Testis (tissue), 2 donors: ENCODE measurements at regions not wholly inside any gene's neighbourhood (a gene's known extent, or its start where the extent isn't known, plus 50 kb on each side); places are given as distances from the start of the nearest gene placed in this dataset.

Source experiments
- DNase-seq: peaks from one replicate; pipeline ENCODE4 v3.0.0-alpha.2; 2019
- H3K27ac ChIP-seq, 2 donors: fragments of 200-600 bp; sonication (generic); one replicate each; pipeline ENCODE4 v1.5.1; 2019
- H3K27me3 ChIP-seq: fragments of 200-600 bp; sonication (generic); one replicate; pipeline ENCODE4 v1.5.1; 2019
- H3K36me3 ChIP-seq: fragments of 200-600 bp; sonication (generic); one replicate; pipeline ENCODE4 v1.5.1; 2017; ENCODE audit warnings: low read depth; ENCODE audit errors: missing control alignments
- H3K4me1 ChIP-seq: fragments of 200-600 bp; sonication (generic); one replicate; pipeline ENCODE4 v1.5.1; 2019
- H3K4me3 ChIP-seq, 2 donors: fragments of 200-600 bp; sonication (generic); one replicate each; pipeline ENCODE4 v1.5.1; 2017 to 2019
- H3K9me3 ChIP-seq: fragments of 200-600 bp; sonication (generic); one replicate; pipeline ENCODE4 v1.5.1; 2017
- POLR2A ChIP-seq: fragments of 450-650 bp; IDR thresholded peaks from one replicate; pipeline ENCODE4 v1.6.1; 2017; ENCODE audit warnings: antibody characterized with exemption, mild to moderate bottlenecking, moderate library complexity
- WGBS, 2 donors: methylation state at CpG; one replicate each; pipeline ENCODE4 v1.1.5; 2018; 5-methylcytosine and 5-hydroxymethylcytosine counted together
- intact Hi-C: fragments of 100-400 bp; cut with DNase I; formaldehyde crosslinking; loops from one replicate; pipeline ENCODE4 v1.15.1; 2023; ENCODE audit warnings: low total_unique reads
- TF ChIP-seq, protein P1 (sequence below), 3 experiments: fragments of 450-650 bp in 2 of 3; fragments of 200-600 bp in 1 of 3; sonication (generic) in 1 of 3; IDR thresholded peaks; one replicate each; pipeline ENCODE4 v1.5.1; 2016 to 2019; ENCODE audit warnings: antibody characterized with exemption in 3 of 3, mild to moderate bottlenecking in 2 of 3, moderate library complexity in 1 of 3

- Histone ChIP-seq H3K9me3 (no peaks in the 10 kb centered on the region), H3K4me3 (no peak overlapping the region), H3K36me3 (no peaks in the 10 kb centered on the region), H3K27me3 (no peaks in the 10 kb centered on the region), H3K27ac (no peak overlapping the region), H3K4me1 (no peaks in the 10 kb centered on the region)
- intact Hi-C loops = no loop called here
- TF ChIP-seq, protein P1, sequence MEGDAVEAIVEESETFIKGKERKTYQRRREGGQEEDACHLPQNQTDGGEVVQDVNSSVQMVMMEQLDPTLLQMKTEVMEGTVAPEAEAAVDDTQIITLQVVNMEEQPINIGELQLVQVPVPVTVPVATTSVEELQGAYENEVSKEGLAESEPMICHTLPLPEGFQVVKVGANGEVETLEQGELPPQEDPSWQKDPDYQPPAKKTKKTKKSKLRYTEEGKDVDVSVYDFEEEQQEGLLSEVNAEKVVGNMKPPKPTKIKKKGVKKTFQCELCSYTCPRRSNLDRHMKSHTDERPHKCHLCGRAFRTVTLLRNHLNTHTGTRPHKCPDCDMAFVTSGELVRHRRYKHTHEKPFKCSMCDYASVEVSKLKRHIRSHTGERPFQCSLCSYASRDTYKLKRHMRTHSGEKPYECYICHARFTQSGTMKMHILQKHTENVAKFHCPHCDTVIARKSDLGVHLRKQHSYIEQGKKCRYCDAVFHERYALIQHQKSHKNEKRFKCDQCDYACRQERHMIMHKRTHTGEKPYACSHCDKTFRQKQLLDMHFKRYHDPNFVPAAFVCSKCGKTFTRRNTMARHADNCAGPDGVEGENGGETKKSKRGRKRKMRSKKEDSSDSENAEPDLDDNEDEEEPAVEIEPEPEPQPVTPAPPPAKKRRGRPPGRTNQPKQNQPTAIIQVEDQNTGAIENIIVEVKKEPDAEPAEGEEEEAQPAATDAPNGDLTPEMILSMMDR (IDR thresholded peaks at IDR 0.05) = no peak
- no peak for TF ChIP-seq POLR2A
- WGBS, 2 donors = 85 to 92% methylated on average over 3 of the region's 3 CpGs
- no peak for DNase-seq
These were observed 380.5 kb downstream of the IDS start for GRCh38 chrX:149124526-149125108.

DNA sequence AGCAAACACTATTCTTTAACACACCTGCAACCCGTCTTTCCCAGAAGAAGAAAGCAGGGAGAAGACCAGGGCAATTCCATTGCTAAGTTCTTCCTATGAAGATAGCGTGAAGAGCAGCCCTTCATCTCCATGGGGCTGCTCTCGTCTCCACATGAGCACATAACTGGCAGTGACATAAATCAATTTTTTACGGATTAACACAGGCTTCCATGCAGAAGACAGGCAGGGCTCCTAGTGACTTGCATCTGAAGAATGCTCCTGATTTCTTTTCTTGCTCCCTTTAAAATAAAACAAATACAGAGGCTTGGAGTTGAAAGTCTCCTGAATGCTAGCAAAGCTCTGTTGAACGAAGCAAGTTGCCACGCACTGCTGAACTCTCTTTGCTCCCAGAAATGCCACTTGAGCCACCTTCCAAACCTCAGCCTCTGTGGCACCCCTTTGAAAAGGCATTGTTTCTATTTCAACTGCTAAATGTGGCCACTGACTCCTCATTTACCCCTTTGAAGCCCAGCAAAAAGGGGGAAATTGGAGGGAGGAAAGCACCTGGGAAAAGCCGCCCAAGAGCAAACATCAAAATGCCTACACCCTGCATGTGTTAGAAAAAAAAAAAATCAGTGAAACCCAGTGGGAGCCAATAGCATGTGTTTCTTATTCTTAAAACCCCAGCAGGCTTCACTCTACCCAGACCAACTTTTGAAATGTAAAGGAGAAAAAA lies 383.7 kb downstream of the IDS start:
- whole genome bisulfite sequencing, 2 donors = 54 to 57% methylated on average over 4 to 7 of the region's 7 CpGs
- no peaks in the 10 kb centered on the region for H3K27me3 ChIP-seq
- no peak overlapping the region for H3K27ac ChIP-seq
- H3K9me3 ChIP-seq = no peaks in the 10 kb centered on the region
- intact Hi-C loops = no loop called here
- H3K4me1 ChIP-seq = no peaks in the 10 kb centered on the region
- no peak for DNase-seq
- H3K36me3 ChIP-seq = no peaks in the 10 kb centered on the region
- TF ChIP-seq, protein P1 (IDR thresholded peaks at IDR 0.05) = no peak
- TF ChIP-seq POLR2A = no peak
- no peak overlapping the region for H3K4me3 ChIP-seq

DNA sequence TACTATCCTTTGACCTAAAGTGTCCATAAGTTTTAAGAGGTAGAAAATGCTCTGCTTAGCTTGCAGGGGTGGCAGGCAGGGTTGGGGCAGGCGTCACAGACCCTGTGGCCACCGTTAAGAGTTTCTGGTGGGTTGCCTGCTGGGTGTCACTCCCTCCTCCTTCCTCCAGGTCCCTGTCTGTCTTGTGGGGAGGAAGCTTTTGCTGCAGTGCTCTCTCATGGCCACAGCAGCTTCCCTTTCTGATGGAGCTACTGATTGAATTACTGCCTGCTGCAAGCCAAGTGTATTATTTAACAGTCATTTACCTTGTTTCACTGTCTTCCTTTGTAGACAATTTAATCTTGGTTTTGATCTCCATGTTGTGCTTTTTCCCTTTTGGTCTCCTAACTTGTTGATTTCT lies 384.6 kb downstream of the IDS start:
- Histone ChIP-seq H3K27me3 (no peaks in the 10 kb centered on the region), H3K27ac (no peak overlapping the region), H3K4me1 (no peaks in the 10 kb centered on the region), H3K9me3 (no peaks in the 10 kb centered on the region), H3K4me3 (no peak overlapping the region), H3K36me3 (no peaks in the 10 kb centered on the region)
- no peak for DNase-seq
- intact Hi-C loops = no loop called here
- WGBS, 2 donors = 51 to 60% methylated on average over 2 of the region's 2 CpGs
- no peak for TF ChIP-seq POLR2A
- TF ChIP-seq, protein P1 (IDR thresholded peaks at IDR 0.05) = no peak

DNA sequence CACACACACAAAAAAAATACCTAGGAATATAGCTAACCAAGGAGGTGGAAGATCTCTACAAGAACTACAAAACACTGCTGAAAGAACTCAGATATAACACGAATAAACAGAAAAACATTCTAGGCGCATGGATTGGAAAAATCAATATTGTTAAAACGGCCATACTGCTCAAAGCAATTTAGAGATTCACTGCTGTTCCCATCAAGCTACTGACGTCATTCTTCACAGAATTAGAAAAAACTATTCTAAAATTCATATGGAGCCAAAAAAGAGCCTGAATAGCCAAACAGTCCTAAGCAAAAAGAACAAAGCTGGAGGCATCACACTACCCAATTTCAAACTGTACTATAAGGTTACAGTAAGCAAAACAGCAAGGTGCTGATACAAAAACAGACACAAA lies 390.2 kb downstream of the IDS start:
- intact Hi-C loops = no loop called here
- no peaks in the 10 kb centered on the region for H3K27me3 ChIP-seq
- no peaks in the 10 kb centered on the region for H3K9me3 ChIP-seq
- H3K4me3 ChIP-seq = no peak overlapping the region
- no peak overlapping the region for H3K27ac ChIP-seq
- H3K4me1 ChIP-seq = no peaks in the 10 kb centered on the region
- no peak for DNase-seq
- 50 to 62% methylated on average over 4 of the region's 4 CpGs for WGBS, 2 donors
- no peaks in the 10 kb centered on the region for H3K36me3 ChIP-seq
- TF ChIP-seq, protein P1 (IDR thresholded peaks at IDR 0.05) = no peak
- TF ChIP-seq POLR2A = no peak

DNA sequence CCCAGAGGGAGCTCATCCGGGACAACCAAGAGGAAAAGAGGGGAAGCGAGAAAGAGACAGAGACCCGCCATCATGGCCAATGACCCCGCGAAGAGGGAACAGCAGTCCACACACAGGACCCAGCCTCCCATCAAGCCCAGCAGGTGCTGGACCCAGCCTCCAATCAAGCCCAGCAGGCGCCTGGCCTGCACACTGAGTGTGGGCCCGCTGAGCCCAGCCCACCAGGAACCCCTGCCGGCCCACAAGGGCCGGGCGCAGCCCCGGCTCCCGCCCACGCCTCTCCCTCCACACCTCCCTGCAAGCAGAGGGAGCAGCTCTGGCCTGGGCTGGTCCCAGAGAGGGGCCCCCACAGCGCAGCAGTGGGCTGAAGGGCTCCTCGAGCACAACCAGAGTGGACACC lies 391.1 kb downstream of the IDS start:
- Histone ChIP-seq H3K27ac (no peak overlapping the region), H3K9me3 (no peaks in the 10 kb centered on the region), H3K27me3 (no peaks in the 10 kb centered on the region), H3K4me1 (no peaks in the 10 kb centered on the region), H3K36me3 (no peaks in the 10 kb centered on the region), H3K4me3 (no peak overlapping the region)
- WGBS, 2 donors = 65 to 80% methylated on average over 1 to 5 of the region's 15 CpGs
- no peak for TF ChIP-seq POLR2A
- TF ChIP-seq, protein P1 (IDR thresholded peaks at IDR 0.05) = no peak
- DNase-seq = no peak
- intact Hi-C loops = no loop called here
